ENCODE measurements at regions not wholly inside any gene's neighbourhood (a gene's known extent, or its start where the extent isn't known, plus 50 kb on each side); places are given as distances from the start of the nearest gene placed in this dataset.

- TF ChIP-seq, protein P1, sequence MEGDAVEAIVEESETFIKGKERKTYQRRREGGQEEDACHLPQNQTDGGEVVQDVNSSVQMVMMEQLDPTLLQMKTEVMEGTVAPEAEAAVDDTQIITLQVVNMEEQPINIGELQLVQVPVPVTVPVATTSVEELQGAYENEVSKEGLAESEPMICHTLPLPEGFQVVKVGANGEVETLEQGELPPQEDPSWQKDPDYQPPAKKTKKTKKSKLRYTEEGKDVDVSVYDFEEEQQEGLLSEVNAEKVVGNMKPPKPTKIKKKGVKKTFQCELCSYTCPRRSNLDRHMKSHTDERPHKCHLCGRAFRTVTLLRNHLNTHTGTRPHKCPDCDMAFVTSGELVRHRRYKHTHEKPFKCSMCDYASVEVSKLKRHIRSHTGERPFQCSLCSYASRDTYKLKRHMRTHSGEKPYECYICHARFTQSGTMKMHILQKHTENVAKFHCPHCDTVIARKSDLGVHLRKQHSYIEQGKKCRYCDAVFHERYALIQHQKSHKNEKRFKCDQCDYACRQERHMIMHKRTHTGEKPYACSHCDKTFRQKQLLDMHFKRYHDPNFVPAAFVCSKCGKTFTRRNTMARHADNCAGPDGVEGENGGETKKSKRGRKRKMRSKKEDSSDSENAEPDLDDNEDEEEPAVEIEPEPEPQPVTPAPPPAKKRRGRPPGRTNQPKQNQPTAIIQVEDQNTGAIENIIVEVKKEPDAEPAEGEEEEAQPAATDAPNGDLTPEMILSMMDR (IDR thresholded peaks at IDR 0.05) = no peak
- no peak for TF ChIP-seq POLR2A (IDR thresholded peaks at IDR 0.05)
Observed at GRCh38 chr20:22412977-22413868, 171.1 kb downstream of the FOXA2 start.
